Thoracic aorta (tissue), 2 donors: ENCODE measurements at regions not wholly inside any gene's neighbourhood (a gene's known extent, or its start where the extent isn't known, plus 50 kb on each side); places are given as distances from the start of the nearest gene placed in this dataset.

ENCODE experiments used
- ATAC-seq: fragments of 150-250 bp; one replicate; pipeline ENCODE4 v1.8.0; 2017; ENCODE audit warnings: low read depth; ENCODE audit not compliant: insufficient number of reproducible peaks, low FRiP score
- DNase-seq: peaks from one replicate; pipeline ENCODE4 v3.0.0-alpha.2; 2020; ENCODE audit warnings: low spot score
- H3K27ac ChIP-seq, 2 donors: fragments of 200-600 bp; sonication (generic); 1 replicate in 1 of 2; 2 replicates in 1 of 2; pipeline ENCODE4 v1.5.1; 2016; ENCODE audit warnings: mild to moderate bottlenecking in 2 of 2, moderate library complexity in 2 of 2
- H3K27me3 ChIP-seq: fragments of 200-600 bp; sonication (generic); replicated peaks from 2 replicates; pipeline ENCODE4 v1.6.0; 2016; ENCODE audit warnings: mild to moderate bottlenecking; ENCODE audit not compliant: insufficient read depth
- H3K36me3 ChIP-seq: fragments of 200-600 bp; sonication (generic); one replicate; pipeline ENCODE4 v1.5.1; 2016
- H3K4me1 ChIP-seq, 2 donors: fragments of 200-600 bp; sonication (generic); 1 replicate in 1 of 2; 2 replicates in 1 of 2; pipeline versions ENCODE4 v1.5.1 to v1.6.0; 2016; ENCODE audit warnings: low read depth in 2 of 2, mild to moderate bottlenecking in 1 of 2; ENCODE audit not compliant: control insufficient read depth in 1 of 2
- H3K4me3 ChIP-seq: fragments of 200-600 bp; sonication (generic); 2 replicates; pipeline ENCODE4 v1.5.1; 2016; ENCODE audit warnings: mild to moderate bottlenecking
- H3K9me3 ChIP-seq: fragments of 200-600 bp; sonication (generic); 2 replicates; pipeline ENCODE4 v1.5.1; 2016
- TF ChIP-seq, protein P1 (sequence below): fragments of 200-600 bp; sonication (generic); IDR thresholded peaks from one replicate; pipeline ENCODE4 v1.5.1; 2019; ENCODE audit warnings: antibody characterized with exemption

DNA sequence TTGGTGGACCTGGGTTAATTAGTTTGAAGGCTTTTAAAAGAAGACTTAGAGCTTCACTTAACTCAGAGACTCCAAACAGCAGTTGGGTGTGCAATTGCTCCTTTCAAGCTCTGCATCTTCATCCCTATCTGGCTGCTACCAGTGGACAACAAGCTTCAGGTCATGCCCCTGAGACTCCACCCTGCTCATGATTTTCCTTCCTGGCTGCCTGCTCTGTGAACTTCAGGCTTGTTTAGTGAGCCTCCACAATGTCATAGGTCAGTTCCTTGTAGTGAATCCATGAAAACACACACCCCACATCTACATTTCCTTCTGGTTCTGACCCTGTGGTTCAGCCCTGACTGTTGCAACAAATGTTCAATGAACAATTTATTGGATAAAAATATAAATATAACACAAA lies 61.1 kb upstream of the MARCKS start:
- TF ChIP-seq, protein P1, sequence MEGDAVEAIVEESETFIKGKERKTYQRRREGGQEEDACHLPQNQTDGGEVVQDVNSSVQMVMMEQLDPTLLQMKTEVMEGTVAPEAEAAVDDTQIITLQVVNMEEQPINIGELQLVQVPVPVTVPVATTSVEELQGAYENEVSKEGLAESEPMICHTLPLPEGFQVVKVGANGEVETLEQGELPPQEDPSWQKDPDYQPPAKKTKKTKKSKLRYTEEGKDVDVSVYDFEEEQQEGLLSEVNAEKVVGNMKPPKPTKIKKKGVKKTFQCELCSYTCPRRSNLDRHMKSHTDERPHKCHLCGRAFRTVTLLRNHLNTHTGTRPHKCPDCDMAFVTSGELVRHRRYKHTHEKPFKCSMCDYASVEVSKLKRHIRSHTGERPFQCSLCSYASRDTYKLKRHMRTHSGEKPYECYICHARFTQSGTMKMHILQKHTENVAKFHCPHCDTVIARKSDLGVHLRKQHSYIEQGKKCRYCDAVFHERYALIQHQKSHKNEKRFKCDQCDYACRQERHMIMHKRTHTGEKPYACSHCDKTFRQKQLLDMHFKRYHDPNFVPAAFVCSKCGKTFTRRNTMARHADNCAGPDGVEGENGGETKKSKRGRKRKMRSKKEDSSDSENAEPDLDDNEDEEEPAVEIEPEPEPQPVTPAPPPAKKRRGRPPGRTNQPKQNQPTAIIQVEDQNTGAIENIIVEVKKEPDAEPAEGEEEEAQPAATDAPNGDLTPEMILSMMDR: no peak
- no peaks in the 10 kb centered on the region for H3K36me3 ChIP-seq
- H3K4me3 ChIP-seq: no peak overlapping the region
- ATAC-seq (no peak), DNase-seq (no peak)
- no peaks in the 10 kb centered on the region for H3K4me1 ChIP-seq
- no peaks in the 10 kb centered on the region for H3K27me3 ChIP-seq
- no peaks in the 10 kb centered on the region for H3K9me3 ChIP-seq
- no peak overlapping the region for H3K27ac ChIP-seq

GRCh38 chr6:113802779-113803178 lies 54.4 kb upstream of the MARCKS start:
- Histone ChIP-seq H3K9me3 (no peaks in the 10 kb centered on the region), H3K27ac (no peak overlapping the region), H3K4me1 (no peaks in the 10 kb centered on the region), H3K36me3 (no peaks in the 10 kb centered on the region), H3K4me3 (no peak overlapping the region), H3K27me3 (no peaks in the 10 kb centered on the region)
- TF ChIP-seq, protein P1: no peak
- no peak for DNase-seq
- no peak for ATAC-seq

DNA sequence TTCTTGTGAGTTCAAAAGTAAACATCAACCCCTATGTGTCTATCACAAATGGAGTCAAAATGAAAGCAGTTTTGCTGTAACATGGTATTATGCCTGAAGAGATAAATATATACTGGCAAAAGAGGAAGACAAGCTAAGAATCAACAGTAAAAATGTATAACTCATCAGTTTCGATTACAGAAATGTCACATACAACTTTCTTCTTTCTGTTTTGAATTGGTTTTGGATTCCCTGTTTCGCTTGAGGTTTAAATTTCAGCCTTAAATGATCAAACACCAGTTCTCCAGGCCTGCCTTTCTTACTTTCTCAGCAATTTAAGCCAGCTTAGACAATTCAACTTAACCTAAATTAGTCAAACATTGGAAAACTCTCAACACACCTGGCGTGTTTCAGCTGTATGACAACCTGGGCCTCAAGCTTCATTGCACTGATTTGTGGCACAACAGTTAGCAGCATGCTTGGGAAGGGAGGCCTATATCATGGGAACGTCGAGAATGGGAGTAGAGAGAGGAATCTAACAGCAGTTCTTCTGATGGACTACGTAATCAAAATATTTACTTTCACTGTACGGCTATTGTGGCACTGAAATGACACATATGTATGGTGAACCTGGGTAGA lies 51.9 kb upstream of the MARCKS start:
- Histone ChIP-seq H3K4me3 (no peak overlapping the region), H3K27me3 (no peaks in the 10 kb centered on the region), H3K4me1 (no peaks in the 10 kb centered on the region), H3K9me3 (no peaks in the 10 kb centered on the region), H3K36me3 (no peaks in the 10 kb centered on the region), H3K27ac (no peak overlapping the region)
- DNase-seq (no peak), ATAC-seq (no peak)
- TF ChIP-seq, protein P1: no peak

- TF ChIP-seq, protein P1: no peak
- H3K27ac ChIP-seq: no peak overlapping the region
- ATAC-seq (no peak), DNase-seq (no peak)
- H3K4me3 ChIP-seq: no peak overlapping the region
- no peaks in the 10 kb centered on the region for H3K9me3 ChIP-seq
- H3K27me3 ChIP-seq: no peaks in the 10 kb centered on the region
- H3K36me3 ChIP-seq: no peaks in the 10 kb centered on the region
- H3K4me1 ChIP-seq: no peaks in the 10 kb centered on the region
These were observed 51.2 kb upstream of the MARCKS start for GRCh38 chr6:113805811-113806495.
